ENCODE measurements at regions not wholly inside any gene's neighbourhood (a gene's known extent, or its start where the extent isn't known, plus 50 kb on each side); places are given as distances from the start of the nearest gene placed in this dataset.

GRCh38 chr6:113600551-113601339 lies 256.4 kb upstream of the MARCKS start:
- DNase-seq (ENCODE audit: low read depth) = no peak

- no peak for DNase-seq (ENCODE audit: low read depth)
Measured at GRCh38 chr6:113607821-113608545, 249.2 kb upstream of the MARCKS start.

- DNase-seq (ENCODE audit: low read depth) = peak; percentile 43
Measured at GRCh38 chr6:113610377-113610988, 246.7 kb upstream of the MARCKS start.

DNA sequence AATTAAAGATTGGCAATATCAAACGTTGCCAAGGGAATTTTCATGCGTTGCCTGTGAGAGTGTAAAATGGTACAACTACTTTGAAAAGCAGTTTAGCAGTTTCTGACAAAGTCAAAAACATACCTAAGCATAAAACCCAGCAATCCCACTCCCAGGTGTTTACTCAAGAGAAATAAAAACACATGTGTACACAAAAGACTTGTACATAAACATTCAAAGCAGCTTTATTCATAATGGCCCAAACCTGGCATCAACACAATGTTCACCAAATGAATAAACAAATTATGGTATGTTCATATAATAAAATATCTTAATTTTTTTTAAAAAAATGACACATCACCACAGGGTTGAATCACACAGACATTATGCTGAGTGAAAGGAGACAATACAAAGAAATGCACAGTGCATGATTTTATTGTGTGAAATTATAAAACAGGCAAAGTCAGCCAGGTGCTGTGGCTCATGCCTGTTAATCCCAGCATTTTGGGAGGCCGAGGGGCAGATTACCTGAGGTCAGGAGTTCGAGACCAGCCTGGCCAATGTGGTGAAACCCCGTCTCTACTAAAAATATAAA lies 240.4 kb upstream of the MARCKS start:
- DNase-seq (ENCODE audit: low read depth) = no peak

DNA sequence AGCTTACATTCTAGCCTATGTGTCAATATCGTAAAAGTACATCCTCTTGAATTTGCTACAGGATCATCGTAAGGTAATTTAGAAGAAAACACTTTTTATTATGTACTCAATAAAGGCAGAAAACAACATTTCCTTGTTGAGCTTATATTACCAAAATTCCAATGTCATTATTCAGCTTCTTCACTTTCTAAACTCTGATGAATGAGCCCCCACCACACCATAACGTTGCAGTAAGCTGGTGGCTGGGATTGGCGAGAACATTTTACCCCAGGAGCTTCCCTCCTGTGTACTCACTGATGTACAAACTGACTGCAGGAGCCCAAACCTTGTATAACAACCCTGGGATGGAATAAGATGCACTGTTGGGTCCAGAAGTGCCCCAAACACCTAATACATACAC lies 238.1 kb upstream of the MARCKS start:
- no peak for DNase-seq (ENCODE audit: low read depth)

- no peak for DNase-seq (ENCODE audit: low read depth)
Measured at GRCh38 chr6:113620386-113620785, 236.8 kb upstream of the MARCKS start.

- no peak for DNase-seq (ENCODE audit: low read depth)
Measured at GRCh38 chr6:113622254-113622653, 234.9 kb upstream of the MARCKS start.

- DNase-seq (ENCODE audit: low read depth) = peak; percentile 65
Measured at GRCh38 chr6:113623129-113623528, 234.0 kb upstream of the MARCKS start.

- DNase-seq (ENCODE audit: low read depth) = no peak
Measured at GRCh38 chr6:113625850-113626249, 231.3 kb upstream of the MARCKS start.

- no peak for DNase-seq (ENCODE audit: low read depth)
Measured at GRCh38 chr6:113626475-113626874, 230.7 kb upstream of the MARCKS start.

DNA sequence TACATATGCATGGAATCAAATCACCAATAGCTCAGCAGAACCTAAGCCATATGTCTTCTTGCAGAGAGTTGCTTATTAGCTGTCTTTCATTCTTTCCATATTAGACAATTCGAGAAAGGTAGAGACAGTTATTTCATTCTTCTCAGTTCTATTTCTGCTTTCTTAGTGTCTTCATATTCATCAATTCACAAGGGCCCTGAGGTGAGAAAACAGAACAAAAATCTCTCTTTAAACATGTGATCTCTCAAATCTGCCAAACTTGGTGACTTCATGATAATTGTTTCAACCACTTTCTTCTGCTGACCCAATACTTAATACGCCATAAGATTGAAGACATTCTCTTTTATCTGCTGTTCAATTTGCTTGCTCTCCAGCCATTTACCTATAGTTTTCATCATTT lies 229.7 kb upstream of the MARCKS start:
- no peak for DNase-seq (ENCODE audit: low read depth)

- DNase-seq (ENCODE audit: low read depth) = no peak
Measured at GRCh38 chr6:113629256-113629655, 227.9 kb upstream of the MARCKS start.

DNA sequence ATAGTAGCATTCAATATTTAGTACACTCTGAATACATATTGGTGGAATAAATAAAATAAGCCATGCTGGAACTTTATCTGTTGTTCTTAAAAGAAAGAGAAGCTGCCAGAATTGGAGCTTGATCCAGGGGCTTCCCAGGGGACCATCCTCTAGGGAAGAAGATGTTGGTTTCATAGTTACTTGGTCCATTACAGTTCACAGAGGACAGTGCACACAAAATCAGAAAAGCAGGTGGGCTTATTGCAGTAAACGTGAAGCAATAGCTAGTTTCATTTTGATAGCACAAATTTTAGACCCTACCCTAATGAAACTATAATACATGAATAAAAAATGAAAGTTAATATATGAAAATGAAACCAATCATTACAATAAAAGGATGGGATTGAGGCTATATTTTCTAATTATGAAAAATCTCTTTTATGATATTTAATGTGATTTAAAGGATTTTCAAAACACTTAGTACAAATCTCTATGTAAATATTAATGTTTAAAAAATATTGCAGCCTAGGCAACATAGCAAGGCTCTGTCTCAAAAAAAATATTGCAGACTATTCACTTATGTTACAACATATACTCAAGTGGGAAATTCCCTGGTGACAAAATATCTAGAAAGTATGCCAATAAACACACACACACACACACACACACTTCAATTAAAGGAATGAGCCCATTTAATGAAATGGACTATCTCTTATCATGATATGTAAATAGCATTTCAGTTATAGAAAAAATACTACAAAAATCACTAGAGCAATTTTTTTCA lies 227.0 kb upstream of the MARCKS start:
- peak; percentile 53 for DNase-seq (ENCODE audit: low read depth)

- no peak for DNase-seq (ENCODE audit: low read depth)
Measured at GRCh38 chr6:113630738-113631535, 226.2 kb upstream of the MARCKS start.

GRCh38 chr6:113631666-113632065 lies 225.5 kb upstream of the MARCKS start:
- DNase-seq (ENCODE audit: low read depth) = no peak

DNA sequence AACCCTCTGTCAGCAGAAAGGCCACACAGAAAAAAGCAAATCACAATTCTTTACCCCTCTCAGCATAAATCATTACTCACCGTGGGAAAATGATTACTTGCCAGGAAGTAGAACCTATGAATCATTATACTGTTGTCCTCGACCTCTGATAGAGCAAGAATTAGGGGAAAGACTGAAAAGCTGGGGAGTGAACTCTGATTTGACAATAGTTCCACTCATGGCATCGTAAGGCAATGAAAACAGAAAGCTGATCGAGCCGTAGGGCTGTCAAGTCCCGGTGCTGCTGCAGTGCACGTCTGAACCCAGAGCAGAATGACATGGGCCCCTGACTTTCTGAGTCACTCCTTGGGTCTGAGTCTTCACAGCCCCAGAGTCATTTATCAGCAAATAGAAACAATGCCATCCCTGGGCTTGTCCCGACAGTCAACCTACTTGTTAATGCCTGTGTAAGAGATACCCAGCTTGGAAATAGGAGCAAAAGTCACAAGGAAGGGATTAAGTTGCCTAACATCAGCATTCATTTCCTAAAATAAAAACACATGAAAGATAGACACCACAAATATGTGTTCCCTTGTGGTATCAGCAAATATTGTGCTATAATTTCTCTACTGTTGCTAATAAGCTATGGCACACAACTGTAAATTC lies 224.8 kb upstream of the MARCKS start:
- DNase-seq (ENCODE audit: low read depth) = peak; percentile 85

DNA sequence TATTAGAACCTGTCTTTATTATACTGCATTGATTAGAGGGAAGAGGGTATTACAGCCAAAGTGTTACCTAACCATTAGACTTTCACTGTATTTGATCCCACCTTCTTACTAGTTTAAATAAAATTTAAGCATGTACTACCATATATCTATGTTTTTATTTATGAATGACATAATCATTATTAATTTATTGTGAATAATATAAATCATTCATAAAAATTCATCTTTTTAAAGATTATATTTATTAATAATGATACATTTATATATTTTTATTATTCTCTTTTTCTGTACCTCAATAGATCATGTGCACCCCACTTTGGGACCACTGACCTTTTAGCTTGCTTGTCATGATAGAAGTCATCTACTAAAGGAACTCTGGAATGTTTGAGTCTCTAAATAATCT lies 223.5 kb upstream of the MARCKS start:
- DNase-seq (ENCODE audit: low read depth) = no peak

- peak; percentile 54 for DNase-seq (ENCODE audit: low read depth)
Measured at GRCh38 chr6:113634352-113635163, 222.6 kb upstream of the MARCKS start.

GRCh38 chr6:113635222-113635986 lies 221.7 kb upstream of the MARCKS start:
- DNase-seq (ENCODE audit: low read depth) = no peak
